HFFc6 (cell line): ENCODE measurements at regions not wholly inside any gene's neighbourhood (a gene's known extent, or its start where the extent isn't known, plus 50 kb on each side); places are given as distances from the start of the nearest gene placed in this dataset.
A peak's percentile ranks its signal among the peaks of the same experiment; 100 is the strongest.

ENCODE experiments used
- DNase-seq: peaks from one replicate; pipeline ENCODE4 v3.0.0-alpha.2; 2018
- H3K27ac Mint-ChIP-seq: 2 replicates; pipeline ENCODE4 v1.8.0; 2020; ENCODE audit warnings: mild to moderate bottlenecking, mixed read lengths
- H3K27me3 Mint-ChIP-seq: 2 replicates; pipeline ENCODE4 v1.8.0; 2021; ENCODE audit warnings: mild to moderate bottlenecking, moderate library complexity, mixed read lengths; ENCODE audit not compliant: insufficient read depth
- H3K36me3 Mint-ChIP-seq: 2 replicates; pipeline ENCODE4 v1.8.0; 2021; ENCODE audit warnings: low read depth, mixed read lengths
- H3K4me1 Mint-ChIP-seq: 2 replicates; pipeline ENCODE4 v1.8.0; 2020; ENCODE audit warnings: low read depth, mixed read lengths
- H3K4me3 Mint-ChIP-seq: 2 replicates; pipeline ENCODE4 v1.8.0; 2020; ENCODE audit warnings: mild to moderate bottlenecking, moderate library complexity, mixed read lengths
- H3K9me3 Mint-ChIP-seq: 2 replicates; pipeline ENCODE4 v1.8.0; 2020; ENCODE audit warnings: mild to moderate bottlenecking, mixed read lengths
- CTCF ChIP-seq: fragments of 200-600 bp; sonication (generic); IDR thresholded peaks from 2 replicates; pipeline ENCODE4 v1.5.0; 2021; ENCODE audit warnings: antibody characterized with exemption, mild to moderate bottlenecking

DNA sequence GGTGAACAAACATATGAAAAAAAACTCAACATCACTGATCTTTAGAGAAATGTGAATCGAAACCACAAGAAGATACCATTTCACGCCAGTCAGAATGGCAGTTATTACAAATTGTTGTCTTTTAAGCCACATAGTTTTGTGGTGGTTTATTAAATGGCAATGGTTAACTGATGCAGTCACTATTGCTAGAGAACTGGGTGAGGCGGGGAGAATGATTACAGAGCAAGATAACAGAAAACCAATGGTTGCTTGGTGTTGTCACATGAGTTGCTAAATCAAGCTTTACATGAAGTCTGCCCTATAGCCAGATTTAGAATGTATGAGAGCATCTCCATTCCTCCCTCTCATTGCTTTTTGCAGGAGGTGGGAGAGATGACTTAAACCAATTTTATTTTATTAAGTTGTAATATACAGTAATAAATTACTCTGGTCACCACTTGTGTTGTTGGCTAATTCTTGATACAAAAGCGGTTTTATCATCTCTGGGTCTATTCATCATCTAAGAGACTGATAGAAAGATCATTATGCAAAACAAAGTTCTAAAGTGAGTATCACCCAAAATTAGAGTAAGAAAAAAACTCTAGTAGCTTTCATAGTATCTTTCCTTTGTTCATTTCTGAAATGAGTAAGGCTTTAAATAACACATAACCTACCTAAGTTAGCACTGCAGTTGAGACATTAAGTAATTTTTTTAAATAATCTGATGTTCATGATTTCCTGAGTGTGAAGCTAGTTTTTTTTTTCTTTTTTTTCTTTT is 859.5 kb downstream of the STIM2 start:
- Mint-ChIP-seq H3K4me3 (peak overlapping the region; percentile 11; the same call in 1 of the 2 replicates), H3K36me3 (peaks cover 5% of the 10 kb centered on the region; the same call in 1 of the 2 replicates), H3K9me3 (peaks cover 3% of the 10 kb centered on the region; the same call in 1 of the 2 replicates), H3K27me3 (no peaks in the 10 kb centered on the region; the same call in none of the 2 replicates), H3K4me1 (peaks cover 12% of the 10 kb centered on the region; the same call in 1 of the 2 replicates), H3K27ac (no peak overlapping the region)
- no peak for DNase-seq
- no peak for TF ChIP-seq CTCF

GRCh38 chr4:27721193-27721592 is 860.6 kb downstream of the STIM2 start:
- no peak overlapping the region for H3K27ac Mint-ChIP-seq

DNA sequence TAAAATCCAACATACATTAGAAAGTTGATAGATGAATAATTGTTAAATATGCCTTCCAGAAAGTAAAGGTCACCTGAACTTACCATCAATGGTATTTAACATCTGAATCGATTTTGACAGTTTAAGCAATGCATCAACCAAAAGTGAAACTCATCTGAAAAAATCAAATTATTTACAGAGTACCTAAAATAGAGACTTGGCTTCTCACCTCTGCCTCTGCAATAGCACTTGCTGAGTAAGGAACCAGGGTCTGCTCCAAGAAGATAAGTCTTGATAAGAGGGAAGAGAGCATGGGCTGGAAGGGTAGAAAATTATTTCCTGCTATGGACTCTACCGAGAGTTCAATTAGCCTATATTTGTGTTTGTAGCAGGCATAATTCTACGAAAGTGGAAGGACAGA is 868.3 kb downstream of the STIM2 start:
- TF ChIP-seq CTCF, result no peak
- no peaks in the 10 kb centered on the region; the same call in none of the 2 replicates for H3K27me3 Mint-ChIP-seq
- peak overlapping the region; percentile 82 for H3K4me3 Mint-ChIP-seq
- no peak overlapping the region for H3K27ac Mint-ChIP-seq
- H3K36me3 Mint-ChIP-seq, result no peaks in the 10 kb centered on the region
- no peak for DNase-seq
- H3K9me3 Mint-ChIP-seq, result no peaks in the 10 kb centered on the region
- peaks cover 5% of the 10 kb centered on the region; the same call in 1 of the 2 replicates for H3K4me1 Mint-ChIP-seq

More at GRCh38 chr4:27721193-27721592, 860.6 kb downstream of the STIM2 start:
- Mint-ChIP-seq H3K36me3 (peaks cover 5% of the 10 kb centered on the region; the same call in 1 of the 2 replicates), H3K4me1 (peaks cover 12% of the 10 kb centered on the region; the same call in 1 of the 2 replicates), H3K27me3 (no peaks in the 10 kb centered on the region; the same call in none of the 2 replicates), H3K9me3 (0 out of 2 replicates have a peak, but pooled peaks cover 3% of the 10 kb centered on the region), H3K4me3 (no peak overlapping the region)
- no peak for TF ChIP-seq CTCF
- DNase-seq, result no peak

- Mint-ChIP-seq H3K9me3 (peaks cover 4% of the 10 kb centered on the region; the same call in 1 of the 2 replicates), H3K27ac (no peak overlapping the region), H3K4me3 (no peak overlapping the region), H3K4me1 (no peaks in the 10 kb centered on the region), H3K27me3 (peaks cover 7% of the 10 kb centered on the region), H3K36me3 (no peaks in the 10 kb centered on the region)
- TF ChIP-seq CTCF, result no peak
- no peak for DNase-seq
Measured at GRCh38 chr4:27742816-27743215, 882.2 kb downstream of the STIM2 start.

DNA sequence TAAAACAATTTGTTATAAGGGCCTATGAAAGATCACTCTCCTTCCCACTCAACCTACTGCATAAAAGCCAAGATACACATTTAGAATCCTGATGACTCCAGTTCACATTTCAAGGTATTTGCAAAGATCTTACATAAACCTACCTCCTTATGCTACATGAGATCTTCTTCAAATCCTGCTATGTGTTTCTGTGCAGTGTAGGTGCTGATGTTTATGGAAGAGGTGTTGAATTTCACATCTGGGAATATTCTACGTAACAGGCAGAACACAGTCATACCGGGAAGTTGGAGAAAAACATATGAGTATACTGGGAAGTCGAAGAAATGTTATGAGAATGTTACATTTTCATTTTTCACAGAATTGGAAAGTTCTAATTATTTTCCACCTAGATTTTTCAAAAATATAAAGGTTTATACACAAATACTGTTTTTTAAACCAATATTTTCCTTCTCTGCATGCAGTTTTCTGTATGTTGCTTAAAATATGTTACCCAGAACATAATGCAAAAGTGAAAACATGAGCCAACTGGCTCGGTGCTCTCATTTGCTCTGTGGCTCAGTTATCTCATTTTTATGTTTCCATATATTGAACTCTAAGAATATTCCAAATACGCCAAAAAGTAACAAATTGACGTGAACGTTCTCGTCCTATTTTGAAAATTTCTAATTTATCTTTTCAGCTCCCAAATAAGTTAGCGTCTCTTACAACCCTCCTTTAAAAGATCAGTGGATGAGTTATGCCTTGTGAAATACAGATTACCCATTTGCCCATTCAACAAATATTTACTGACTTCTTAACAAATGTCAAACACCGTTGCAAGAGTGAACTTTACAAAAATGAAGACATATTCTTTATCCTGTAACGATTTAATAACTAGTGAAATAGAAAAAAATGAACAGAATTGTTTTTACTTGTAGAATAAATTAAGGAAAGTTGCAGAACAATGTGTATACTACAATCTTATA is 899.3 kb downstream of the STIM2 start:
- Mint-ChIP-seq H3K27ac (no peak overlapping the region), H3K4me3 (peak overlapping the region; percentile 26; the same call in 1 of the 2 replicates), H3K36me3 (no peaks in the 10 kb centered on the region), H3K9me3 (no peaks in the 10 kb centered on the region), H3K27me3 (peaks cover 10% of the 10 kb centered on the region), H3K4me1 (peaks cover 20% of the 10 kb centered on the region; the same call in 1 of the 2 replicates)
- no peak for TF ChIP-seq CTCF
- no peak for DNase-seq
